Endometrial microvascular endothelial cells (primary cell): ENCODE measurements at regions not wholly inside any gene's neighbourhood (a gene's known extent, or its start where the extent isn't known, plus 50 kb on each side); places are given as distances from the start of the nearest gene placed in this dataset.
"Not testable (repeated sequence)": the region's sequence is repeated elsewhere in the genome, so short reads cannot be mapped to it uniquely, and the experiment has no call there.

Experiments
- in situ Hi-C: cut with HindIII; loops from 2 replicates; pipeline ENCODE4 v1.10.0; 2017; ENCODE audit warnings: low sequenced_read_pairs, low pct_unique_long_range_greater_than_20kb; ENCODE audit errors: inconsistent ontology term

GRCh38 chr21:17200250-17200649 lies 312.6 kb upstream of the CXADR start:
- in situ Hi-C loops: no loop called here

DNA sequence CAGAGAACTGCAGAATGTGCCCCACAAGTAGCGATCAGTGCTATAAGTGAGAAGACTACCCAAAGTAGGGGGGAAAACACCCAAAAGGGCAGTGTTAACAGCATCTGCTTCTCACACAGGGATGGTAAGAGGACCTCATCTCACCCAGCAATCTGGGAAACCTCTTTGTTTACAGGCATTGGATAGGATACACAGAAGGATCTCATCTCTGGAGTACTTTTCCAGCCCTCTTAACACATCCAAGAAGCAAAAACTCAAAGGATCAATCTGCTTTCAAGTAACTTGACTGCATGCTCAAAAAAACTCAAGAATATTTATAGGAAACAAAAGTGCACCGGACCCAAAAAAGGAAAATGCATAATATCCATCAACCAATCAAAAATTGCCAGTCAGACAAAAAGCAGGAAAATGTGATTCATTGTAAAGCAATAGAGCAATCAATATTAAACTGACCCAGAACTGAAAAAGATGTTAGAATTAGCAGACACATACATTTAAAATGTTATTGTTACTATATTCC lies 311.0 kb upstream of the CXADR start:
- in situ Hi-C loops: no loop called here

DNA sequence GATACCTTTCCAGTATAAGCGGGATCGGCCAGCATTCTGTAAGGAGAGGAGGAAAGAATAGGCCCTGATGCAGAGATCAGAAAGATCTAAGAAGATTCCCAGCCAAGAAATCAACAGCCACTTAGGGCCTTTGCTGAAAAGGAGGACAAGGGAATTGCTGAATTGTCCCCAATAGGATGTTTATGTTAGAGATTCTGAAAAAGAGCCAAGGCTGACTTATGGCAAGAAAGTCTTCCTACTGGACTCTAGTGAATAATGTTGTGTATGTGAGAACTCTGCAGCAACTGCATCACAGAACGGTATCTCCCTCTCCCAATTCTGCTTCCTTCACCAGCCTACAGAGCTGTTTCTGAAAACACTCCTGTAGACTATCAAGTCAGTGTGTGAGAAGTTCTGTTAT lies 298.0 kb upstream of the CXADR start:
- in situ Hi-C loops: no loop called here

GRCh38 chr21:17219050-17219449 lies 293.8 kb upstream of the CXADR start:
- in situ Hi-C loops: not testable (repeated sequence)

- in situ Hi-C loops: no loop called here
Observed at GRCh38 chr21:17231124-17231523, 281.7 kb upstream of the CXADR start.

DNA sequence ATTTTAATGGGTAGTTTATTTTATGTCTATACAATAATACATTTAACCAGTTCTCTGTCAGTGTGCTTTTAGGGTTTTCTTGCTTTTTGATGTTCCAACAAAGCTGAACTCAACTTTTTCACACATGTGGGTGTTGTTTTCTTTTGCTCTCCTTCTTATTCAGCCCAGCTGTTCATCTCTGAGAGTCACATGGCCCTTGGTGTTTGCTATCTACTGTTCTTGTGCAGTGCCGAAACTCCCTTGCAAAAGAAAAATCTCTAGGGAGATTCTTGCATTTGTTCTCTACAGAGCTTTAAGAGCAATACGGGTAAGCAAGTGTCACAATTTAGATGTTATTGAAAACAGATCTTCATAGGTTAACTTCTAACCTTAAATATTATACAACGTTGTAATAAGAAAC lies 281.1 kb upstream of the CXADR start:
- in situ Hi-C loops: no loop called here

- in situ Hi-C loops: no loop called here
Observed at GRCh38 chr21:17238468-17238867, 274.4 kb upstream of the CXADR start.

DNA sequence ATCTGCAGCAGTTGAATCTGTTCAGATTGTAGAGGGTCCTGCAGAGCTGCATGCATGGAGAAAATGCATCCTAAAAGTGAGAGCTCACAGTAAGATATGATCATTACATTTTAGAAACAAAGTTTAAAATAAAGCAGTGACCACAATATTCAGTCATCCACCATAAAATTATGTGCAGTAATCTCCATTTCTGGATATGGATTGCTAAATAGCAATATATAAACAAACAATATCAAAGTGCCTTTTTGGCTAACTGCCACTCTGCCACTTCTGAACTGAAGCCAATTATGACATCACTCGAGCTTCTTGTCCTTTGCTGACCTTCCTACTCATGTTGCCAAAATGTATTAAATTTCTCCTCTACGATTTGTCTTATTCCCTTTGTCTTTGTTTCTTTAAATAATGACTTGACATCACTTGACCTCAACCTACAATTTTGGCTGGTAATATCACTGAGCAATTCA lies 262.0 kb upstream of the CXADR start:
- in situ Hi-C loops: no loop called here

DNA sequence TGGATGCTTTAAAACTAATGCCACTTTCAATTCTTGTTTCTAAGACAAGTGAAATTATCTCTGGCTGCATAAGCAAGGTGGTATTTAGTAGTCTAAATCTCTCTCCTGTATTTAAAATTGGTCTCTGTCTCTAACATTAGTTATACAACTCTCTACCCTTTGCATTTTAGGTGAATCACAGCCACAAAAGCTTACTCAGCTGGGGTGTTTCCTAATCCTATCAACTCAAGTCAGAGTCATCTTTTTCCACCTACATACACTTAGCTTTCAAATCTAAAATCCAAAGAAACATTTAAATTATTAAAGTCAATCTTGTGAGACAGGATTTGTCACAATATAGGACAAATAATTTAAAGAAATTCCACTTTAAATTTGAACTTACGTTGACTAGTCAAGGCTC lies 255.1 kb upstream of the CXADR start:
- in situ Hi-C loops: no loop called here

DNA sequence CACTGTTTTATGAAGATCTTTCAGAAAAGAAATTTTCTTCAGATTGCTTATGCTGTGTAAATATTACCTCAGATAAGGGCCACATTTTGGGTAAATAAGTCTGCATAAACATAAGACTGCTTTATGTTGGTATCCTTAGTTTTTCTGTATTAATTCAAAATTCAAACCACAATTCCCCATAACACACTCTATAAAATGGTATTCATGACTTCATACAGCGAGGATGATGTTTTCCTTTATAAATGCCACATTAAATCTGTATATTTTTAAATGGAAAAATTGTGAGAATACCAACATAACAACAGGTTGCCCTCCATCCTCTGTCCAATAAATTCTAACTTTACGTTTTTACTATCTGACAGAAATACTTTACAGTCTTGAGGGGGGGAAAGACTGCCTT lies 248.7 kb upstream of the CXADR start:
- in situ Hi-C loops: no loop called here

DNA sequence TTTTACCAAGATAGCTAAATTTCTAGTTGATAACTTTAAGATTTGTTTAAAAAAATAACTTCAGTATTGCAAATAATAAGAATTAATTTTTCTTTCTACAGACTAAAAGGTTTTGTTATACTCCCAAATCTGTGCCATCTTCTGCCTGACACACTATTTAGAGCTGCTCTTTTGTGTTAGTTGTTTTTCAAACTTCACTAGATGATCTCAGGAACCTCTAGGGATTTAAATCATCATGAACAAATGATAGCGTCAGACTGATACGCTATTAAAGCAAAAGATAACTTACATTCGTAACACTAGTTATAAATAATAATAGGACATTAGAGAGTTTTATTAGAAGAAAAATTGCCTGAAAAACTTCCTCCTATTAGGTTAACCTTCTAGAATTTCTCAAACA lies 243.1 kb upstream of the CXADR start:
- in situ Hi-C loops: no loop called here

GRCh38 chr21:17270229-17270628 lies 242.6 kb upstream of the CXADR start:
- in situ Hi-C loops: no loop called here

DNA sequence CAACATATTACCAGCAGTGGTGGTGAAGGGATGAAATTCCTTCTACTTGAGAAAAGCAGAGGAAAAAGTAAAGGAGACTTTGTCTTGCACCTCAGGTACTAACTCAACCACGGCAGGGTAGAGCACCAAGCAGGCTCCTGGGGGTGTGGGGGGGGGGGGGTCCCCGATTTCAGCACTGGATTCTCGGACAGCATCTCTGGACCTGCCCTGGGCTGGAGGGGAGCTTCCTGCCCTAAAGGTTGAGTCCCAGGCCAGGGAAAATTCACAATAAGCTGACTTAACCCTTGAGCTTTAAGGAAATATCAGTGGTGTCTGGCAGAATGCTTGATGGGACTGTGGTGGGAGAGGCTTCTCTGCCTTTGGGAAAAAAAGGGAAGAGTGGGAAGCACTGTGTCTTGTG lies 233.2 kb upstream of the CXADR start:
- in situ Hi-C loops: no loop called here

DNA sequence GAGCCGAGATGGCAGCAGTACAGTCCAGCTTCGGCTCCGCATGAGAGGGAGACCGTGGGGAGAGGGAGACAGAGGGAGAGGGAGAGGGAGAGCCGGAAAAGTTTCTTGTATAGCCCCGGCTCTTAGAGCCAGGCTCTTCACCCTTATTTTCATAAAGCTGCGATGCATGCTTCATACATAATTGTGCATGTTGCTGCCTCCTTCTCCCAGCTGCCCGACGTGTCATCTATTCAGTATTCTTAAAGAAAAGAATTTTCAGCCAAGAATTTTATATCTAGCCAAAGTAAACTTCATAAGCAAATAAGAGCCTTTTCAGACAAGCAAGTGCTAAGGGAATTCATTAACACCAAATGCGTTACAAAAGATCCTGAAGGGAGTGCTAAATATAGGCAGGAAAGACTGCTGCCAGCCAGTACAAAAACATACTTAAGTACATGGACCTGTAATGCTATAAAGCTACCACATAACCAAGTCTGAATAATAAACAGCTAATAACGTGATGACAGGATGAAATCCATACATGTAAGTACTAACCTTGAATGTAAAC lies 219.8 kb upstream of the CXADR start:
- in situ Hi-C loops: not testable (repeated sequence)

DNA sequence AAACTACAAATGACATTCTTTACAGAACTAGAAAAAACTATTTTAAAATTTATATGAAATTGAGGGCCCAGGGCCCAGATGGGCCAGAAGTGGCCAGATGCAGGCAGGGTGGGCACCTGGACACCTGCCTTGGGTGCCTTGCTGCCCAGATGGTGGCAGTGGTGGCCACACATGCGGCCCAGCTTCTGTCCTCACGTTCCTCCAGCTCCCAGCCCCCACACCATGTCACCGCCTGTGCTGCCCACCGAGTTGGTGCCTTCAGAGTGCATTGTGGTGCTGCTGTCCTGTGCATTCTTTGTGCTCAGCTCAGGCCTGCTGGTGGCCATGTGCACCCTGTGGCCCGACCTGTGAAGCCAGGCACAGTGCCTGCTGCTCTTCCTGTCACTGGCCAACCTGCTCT lies 216.8 kb upstream of the CXADR start:
- in situ Hi-C loops: no loop called here

DNA sequence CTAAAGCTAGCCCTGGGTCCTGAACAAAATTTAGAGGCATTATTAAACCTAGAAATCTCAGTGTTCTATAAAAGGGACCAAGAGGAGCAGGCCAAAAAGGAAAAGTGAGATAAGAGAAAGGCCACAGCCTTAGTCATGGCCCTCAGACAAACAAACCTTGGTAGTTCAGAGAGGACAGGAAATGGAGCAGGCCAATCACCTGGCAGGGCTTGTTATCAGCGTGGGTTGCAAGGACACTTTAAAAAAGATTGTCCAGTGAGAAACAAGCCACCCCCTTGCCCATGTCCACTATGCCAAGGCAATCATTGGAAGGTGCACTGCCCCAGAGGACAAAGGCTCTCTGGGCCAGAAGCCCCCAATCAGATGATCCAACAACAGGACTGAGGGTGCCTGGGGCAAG lies 213.3 kb upstream of the CXADR start:
- in situ Hi-C loops: not testable (repeated sequence)

GRCh38 chr21:17327715-17328114 lies 185.1 kb upstream of the CXADR start:
- in situ Hi-C loops: not testable (repeated sequence)

GRCh38 chr21:17334484-17334883 lies 178.4 kb upstream of the CXADR start:
- in situ Hi-C loops: no loop called here

DNA sequence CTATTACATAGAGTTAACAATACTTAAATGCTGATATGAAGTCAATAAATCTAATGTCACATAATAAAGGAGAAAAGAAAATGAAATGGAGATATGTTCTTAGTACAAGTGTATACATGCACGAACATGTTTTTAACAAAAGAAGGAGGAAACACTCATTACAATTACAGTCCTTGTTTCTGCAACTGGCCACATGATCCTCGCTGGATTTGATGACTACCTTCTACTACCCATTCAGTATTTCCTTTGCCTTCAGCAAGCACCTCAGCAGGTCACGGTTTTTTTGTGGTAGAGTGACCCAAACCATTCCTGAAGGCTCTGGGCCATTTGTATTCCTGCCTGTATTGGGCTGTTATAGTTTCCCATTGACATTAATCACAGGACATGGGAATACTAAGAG lies 172.8 kb upstream of the CXADR start:
- in situ Hi-C loops: no loop called here

DNA sequence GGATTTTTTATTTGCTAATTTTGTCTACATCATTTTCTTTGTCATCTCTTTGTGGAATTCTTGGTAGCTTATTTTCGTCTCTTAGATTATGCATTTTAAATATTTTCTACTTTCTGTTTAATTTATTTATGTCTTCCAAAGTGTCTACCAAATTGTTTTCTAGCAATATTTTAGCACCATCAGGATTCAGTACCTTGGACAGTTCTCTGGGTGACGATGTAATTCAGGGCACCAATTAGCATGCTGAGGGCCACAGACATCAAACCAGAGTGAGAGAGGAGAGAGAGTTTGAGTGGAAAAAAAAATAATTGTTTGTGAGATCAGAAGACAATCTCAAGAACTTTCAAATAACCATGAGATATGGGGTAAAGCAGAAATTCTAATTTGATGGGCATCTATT lies 169.8 kb upstream of the CXADR start:
- in situ Hi-C loops: no loop called here

GRCh38 chr21:17348357-17348756 lies 164.5 kb upstream of the CXADR start:
- in situ Hi-C loops: no loop called here
